ENCODE measurements at regions not wholly inside any gene's neighbourhood (a gene's known extent, or its start where the extent isn't known, plus 50 kb on each side); places are given as distances from the start of the nearest gene placed in this dataset.

DNA sequence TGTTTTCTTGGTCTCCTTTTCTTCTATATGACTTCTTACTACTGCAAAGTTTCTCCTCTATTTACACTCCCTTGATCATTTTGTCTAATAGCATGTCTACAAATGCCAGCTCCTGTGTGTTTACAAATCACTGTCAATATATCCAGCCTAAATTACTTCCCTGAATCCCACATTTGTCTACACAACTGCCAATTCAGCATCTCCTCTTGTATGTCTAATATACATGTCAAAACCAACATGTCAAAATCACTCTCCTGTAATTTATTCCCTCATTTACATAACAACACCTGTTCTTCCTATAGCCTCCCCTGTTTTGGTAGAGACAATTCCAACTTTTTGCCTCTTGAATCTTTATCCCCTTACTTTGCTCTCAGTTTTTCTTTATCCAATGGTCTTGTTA lies 359.3 kb downstream of the PLOD2 start:
- TF ChIP-seq, protein P1, sequence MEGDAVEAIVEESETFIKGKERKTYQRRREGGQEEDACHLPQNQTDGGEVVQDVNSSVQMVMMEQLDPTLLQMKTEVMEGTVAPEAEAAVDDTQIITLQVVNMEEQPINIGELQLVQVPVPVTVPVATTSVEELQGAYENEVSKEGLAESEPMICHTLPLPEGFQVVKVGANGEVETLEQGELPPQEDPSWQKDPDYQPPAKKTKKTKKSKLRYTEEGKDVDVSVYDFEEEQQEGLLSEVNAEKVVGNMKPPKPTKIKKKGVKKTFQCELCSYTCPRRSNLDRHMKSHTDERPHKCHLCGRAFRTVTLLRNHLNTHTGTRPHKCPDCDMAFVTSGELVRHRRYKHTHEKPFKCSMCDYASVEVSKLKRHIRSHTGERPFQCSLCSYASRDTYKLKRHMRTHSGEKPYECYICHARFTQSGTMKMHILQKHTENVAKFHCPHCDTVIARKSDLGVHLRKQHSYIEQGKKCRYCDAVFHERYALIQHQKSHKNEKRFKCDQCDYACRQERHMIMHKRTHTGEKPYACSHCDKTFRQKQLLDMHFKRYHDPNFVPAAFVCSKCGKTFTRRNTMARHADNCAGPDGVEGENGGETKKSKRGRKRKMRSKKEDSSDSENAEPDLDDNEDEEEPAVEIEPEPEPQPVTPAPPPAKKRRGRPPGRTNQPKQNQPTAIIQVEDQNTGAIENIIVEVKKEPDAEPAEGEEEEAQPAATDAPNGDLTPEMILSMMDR (conservative IDR thresholded peaks at IDR 0.05 in 1 of 2, IDR thresholded peaks at IDR 0.05 in 1 of 2; ENCODE audit: extremely low read depth in 1 of 2, insufficient read depth in 1 of 2, low read depth in 1 of 2, low read length in 2 of 2), result no peak
- no peak for TF ChIP-seq EZH2 (IDR thresholded peaks at IDR 0.05; ENCODE audit: borderline replicate concordance, low read length)
